Neural progenitor cell (in vitro differentiated cells): ENCODE measurements at regions not wholly inside any gene's neighbourhood (a gene's known extent, or its start where the extent isn't known, plus 50 kb on each side); places are given as distances from the start of the nearest gene placed in this dataset.

Source experiments
- CTCF ChIP-seq: fragments of 200-600 bp; sonication (generic); IDR thresholded peaks from 2 replicates; pipeline ENCODE4 v1.5.1; 2017; ENCODE audit warnings: antibody characterized with exemption, mild to moderate bottlenecking
- EZH2 ChIP-seq: fragments of 200-600 bp; sonication (generic); IDR thresholded peaks from 2 replicates; pipeline ENCODE4 v1.6.1; 2017; ENCODE audit warnings: antibody characterized with exemption, mild to moderate bottlenecking, moderate library complexity
- EZH2phosphoT487 ChIP-seq: fragments of 200-600 bp; sonication (generic); IDR thresholded peaks from 2 replicates; pipeline ENCODE4 v1.6.1; 2017; ENCODE audit warnings: antibody characterized with exemption

GRCh38 chr9:88775559-88775958, 215.7 kb upstream of the S1PR3 start:
- TF ChIP-seq EZH2phosphoT487: no peak
- TF ChIP-seq CTCF: no peak
- TF ChIP-seq EZH2: no peak
